IPS DF 19.7 (cell line): ENCODE measurements at regions not wholly inside any gene's neighbourhood (a gene's known extent, or its start where the extent isn't known, plus 50 kb on each side); places are given as distances from the start of the nearest gene placed in this dataset.

Experiments
- DNase-seq: peaks from one replicate; pipeline ENCODE4 v3.0.0-alpha.2; 2013; ENCODE audit warnings: low read depth, low spot score

DNA sequence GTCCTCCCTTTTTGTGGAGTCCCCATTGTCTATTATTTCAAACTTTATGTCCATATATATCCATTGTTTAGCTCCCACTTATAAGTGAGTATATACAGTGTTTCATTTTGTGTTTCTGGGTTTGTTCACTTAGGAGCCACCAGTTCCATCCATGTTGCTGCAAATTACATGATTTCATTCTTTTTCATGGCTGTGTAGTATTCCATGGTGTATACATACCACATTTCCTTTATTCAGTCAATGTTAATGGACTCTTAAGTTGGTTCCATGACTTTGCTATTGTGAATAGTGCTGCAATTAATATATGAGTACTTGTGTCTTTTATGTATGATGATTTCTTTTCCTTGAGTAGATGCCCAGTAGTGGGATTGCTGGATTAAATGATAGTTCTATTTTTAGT lies 329.1 kb downstream of the AR start:
- DNase-seq = no peak

DNA sequence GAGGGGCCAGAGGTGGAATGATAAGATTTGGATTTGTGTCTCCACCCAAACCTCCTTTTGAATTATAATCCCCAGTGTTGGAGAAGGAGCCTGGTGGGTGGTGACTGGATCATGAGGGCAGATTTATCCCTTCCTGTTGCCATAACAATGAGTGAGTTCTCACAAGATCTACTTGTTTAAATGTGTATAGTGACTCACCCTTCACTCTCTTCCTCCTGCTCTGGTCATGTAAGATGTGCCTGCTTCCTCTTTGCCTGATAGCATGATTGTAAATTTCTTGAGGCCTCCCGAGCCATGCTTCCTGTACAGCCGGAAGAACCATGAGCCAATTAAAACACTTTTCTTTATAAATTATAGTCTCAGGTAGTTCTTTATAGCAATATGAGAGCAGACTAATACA lies 348.6 kb downstream of the AR start:
- DNase-seq = no peak

DNA sequence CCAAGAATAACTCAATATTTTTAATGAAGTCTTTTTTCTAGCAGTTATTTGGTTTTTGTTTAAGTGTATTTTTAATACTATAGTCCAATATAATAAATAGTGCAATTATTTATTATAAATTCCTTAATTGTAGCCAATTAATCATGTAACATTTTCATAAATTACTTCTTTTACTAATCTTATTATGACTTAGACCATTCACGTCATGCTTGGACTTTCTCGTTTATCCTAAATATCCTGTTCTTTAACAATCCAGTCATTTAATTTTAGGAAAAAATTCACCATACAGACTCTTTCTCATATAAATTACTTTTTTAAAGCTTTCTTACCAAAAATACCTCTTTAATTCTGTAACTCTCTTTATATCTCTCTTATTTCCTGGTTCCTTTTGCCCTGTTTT lies 350.1 kb downstream of the AR start:
- peak; percentile 7 for DNase-seq

DNA sequence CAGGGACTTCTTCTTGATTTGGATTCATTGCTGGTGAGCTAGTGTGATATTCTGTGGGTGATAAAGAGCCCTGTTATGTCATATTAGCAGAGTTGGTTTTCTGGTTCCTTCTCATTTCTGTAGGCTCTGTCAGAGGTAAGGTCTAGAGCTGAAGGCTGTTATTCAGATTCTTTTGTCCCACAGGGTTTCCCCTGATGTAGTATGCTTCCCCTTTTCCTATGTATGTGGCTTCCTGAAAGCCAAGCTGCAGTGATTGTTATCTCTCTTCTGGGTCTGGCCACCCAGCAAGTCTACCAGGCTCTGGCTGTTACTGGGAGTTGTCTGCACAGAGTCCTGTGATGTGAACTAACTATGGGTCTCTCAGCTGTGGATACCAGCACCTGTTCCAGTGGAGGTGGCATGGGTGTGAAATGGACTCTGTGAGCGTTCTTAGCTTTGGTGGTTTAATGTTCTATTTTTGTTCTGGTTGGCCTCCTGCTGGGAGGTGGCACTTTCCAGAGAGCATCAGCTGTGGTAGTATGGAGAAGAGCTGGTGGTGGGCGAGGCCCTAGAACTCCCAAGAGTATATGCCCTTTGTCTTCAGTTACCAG lies 373.7 kb downstream of the AR start:
- DNase-seq = no peak

DNA sequence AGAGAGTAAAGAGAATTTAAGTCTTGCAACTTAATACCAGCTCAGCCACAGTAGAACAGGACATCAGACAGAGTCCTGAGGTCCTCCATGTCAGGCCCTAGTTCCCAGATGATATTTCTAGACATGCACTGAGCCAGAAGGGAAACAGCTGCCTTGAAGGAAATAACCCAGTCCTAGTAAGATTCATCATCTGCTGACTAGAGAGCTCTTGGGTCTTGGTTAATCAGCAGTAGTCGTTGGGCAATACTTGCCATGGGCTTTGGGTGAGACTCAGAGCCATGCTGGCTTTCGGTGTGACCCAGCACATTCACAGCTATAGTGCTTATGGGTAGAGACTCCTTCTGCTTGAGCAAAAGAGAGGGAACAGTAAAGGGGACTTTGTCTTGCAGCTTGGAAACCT lies 379.1 kb downstream of the AR start:
- no peak for DNase-seq

DNA sequence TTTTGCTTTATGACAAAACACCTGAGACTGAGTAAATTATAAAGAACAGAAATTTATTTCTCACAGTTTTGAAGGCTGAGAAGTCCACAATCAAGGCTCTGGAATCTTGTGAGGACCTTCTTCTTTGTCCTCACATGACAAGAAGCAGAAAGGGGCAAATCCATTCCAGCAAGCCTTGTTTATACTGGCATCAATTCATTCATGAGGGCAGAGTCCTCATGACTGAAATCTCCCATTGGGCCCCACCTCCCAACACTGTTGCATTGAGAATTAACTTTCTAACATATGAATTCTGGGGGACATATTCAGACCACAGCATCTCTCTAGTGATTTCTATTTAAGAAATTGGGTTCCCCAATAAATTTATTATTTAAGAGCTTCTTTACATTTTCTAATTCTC lies 395.4 kb downstream of the AR start:
- no peak for DNase-seq

DNA sequence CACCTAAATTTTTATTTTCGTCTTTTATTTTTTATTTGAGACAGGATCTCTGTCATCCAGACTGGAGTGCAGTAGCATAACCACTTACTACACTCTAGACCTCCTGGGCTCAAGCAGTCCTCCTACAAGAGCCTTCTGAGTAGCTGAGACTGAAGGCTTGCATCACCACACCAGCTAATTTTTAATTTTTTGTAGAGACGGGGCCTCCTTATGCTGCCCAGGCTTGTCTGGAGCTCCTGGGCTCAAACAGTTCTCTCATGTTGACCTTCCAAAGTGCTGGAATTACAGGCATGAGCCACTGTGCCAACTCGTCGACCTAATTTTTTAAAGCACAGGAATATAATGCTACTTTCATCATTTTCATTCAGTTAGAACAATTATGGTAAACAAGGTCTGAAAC lies 405.4 kb downstream of the AR start:
- no peak for DNase-seq

DNA sequence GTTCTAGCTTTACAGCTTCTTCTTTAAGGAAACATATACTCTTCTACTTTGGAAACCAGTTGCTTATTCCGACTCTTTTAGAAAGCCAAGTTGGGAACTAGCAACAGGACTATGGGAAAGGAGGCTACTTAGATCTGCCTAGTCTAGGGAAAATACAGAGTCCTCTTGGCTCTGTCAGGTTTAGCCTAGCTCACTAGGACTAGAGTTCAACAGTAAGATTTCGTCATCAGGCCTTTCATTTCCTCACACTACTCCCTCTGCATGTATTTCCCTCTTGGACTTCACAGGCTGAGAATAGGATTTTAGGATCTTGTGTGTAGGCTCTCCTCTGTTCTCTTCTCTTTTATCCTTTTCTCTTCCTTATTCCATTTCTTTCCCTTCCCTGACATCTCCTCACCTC lies 409.8 kb downstream of the AR start:
- DNase-seq = no peak

DNA sequence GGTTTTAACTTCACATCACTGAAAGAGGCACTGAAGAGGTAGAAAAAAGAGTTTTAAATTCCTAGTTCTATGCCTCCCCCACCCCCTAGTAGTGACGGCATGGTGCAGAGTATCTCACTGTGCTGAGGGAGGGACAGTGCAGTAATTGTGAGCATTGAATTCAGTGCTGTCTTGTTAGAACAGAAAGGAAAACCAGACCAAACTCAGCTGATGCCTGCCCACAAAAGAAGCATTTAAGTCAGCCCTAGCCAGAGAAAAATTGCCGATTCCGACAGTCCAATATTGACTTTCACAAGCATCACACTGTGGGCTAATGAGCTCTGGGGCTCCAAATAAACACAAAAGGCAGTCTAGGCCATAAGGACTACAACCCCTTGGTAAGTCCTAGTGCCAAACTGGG lies 417.7 kb downstream of the AR start:
- no peak for DNase-seq
